ENCODE measurements at regions not wholly inside any gene's neighbourhood (a gene's known extent, or its start where the extent isn't known, plus 50 kb on each side); places are given as distances from the start of the nearest gene placed in this dataset.

- H3K27ac ChIP-seq (ENCODE audit: low read depth, low read length), result no peak overlapping the region
- H3K27me3 ChIP-seq (ENCODE audit: control insufficient read depth in 1 of 2, insufficient read depth in 2 of 2, low read length in 2 of 2), result no peaks in the 10 kb centered on the region
- no peaks in the 10 kb centered on the region for H3K4me1 ChIP-seq (ENCODE audit: insufficient read depth, low read length)
- H3K36me3 ChIP-seq (ENCODE audit: insufficient read depth, low read length), result no peaks in the 10 kb centered on the region
- peak overlapping the region in 1 of 2 donors; percentile 60 for H3K4me3 ChIP-seq (ENCODE audit: low read depth in 1 of 2, low read length in 2 of 2)
- no peak overlapping the region for H3K9ac ChIP-seq (ENCODE audit: low read length)
- no peaks in the 10 kb centered on the region for H3K9me3 ChIP-seq (ENCODE audit: low read length)
Observed at GRCh38 chr7:42392826-42393225, 155.8 kb upstream of the GLI3 start.

- Histone ChIP-seq H3K4me1 (ENCODE audit: insufficient read depth, low read length) (no peaks in the 10 kb centered on the region), H3K4me3 (ENCODE audit: low read depth in 1 of 2, low read length in 2 of 2) (no peak overlapping the region), H3K9me3 (ENCODE audit: low read length) (no peaks in the 10 kb centered on the region), H3K27ac (ENCODE audit: low read depth, low read length) (no peak overlapping the region), H3K9ac (ENCODE audit: low read length) (no peak overlapping the region), H3K36me3 (ENCODE audit: insufficient read depth, low read length) (no peaks in the 10 kb centered on the region), H3K27me3 (ENCODE audit: control insufficient read depth in 1 of 2, insufficient read depth in 2 of 2, low read length in 2 of 2) (no peaks in the 10 kb centered on the region)
Observed at GRCh38 chr7:42389697-42390096, 152.7 kb upstream of the GLI3 start.

- no peak overlapping the region for H3K9ac ChIP-seq (ENCODE audit: low read length)
- H3K4me1 ChIP-seq (ENCODE audit: insufficient read depth, low read length), result no peaks in the 10 kb centered on the region
- no peaks in the 10 kb centered on the region for H3K36me3 ChIP-seq (ENCODE audit: insufficient read depth, low read length)
- no peaks in the 10 kb centered on the region for H3K9me3 ChIP-seq (ENCODE audit: low read length)
- no peak overlapping the region for H3K27ac ChIP-seq (ENCODE audit: low read depth, low read length)
- H3K27me3 ChIP-seq (ENCODE audit: control insufficient read depth in 1 of 2, insufficient read depth in 2 of 2, low read length in 2 of 2), result no peaks in the 10 kb centered on the region
- no peak overlapping the region for H3K4me3 ChIP-seq (ENCODE audit: low read depth in 1 of 2, low read length in 2 of 2)
Observed at GRCh38 chr7:42385912-42386311, 148.9 kb upstream of the GLI3 start.

GRCh38 chr7:42381161-42381560 lies 144.2 kb upstream of the GLI3 start:
- H3K27me3 ChIP-seq (ENCODE audit: control insufficient read depth in 1 of 2, insufficient read depth in 2 of 2, low read length in 2 of 2), result no peaks in the 10 kb centered on the region
- H3K9me3 ChIP-seq (ENCODE audit: low read length), result no peaks in the 10 kb centered on the region
- no peak overlapping the region for H3K27ac ChIP-seq (ENCODE audit: low read depth, low read length)
- H3K36me3 ChIP-seq (ENCODE audit: insufficient read depth, low read length), result no peaks in the 10 kb centered on the region
- H3K9ac ChIP-seq (ENCODE audit: low read length), result no peak overlapping the region
- H3K4me3 ChIP-seq (ENCODE audit: low read depth in 1 of 2, low read length in 2 of 2), result no peak overlapping the region
- no peaks in the 10 kb centered on the region for H3K4me1 ChIP-seq (ENCODE audit: insufficient read depth, low read length)

GRCh38 chr7:42380401-42380800 lies 143.4 kb upstream of the GLI3 start:
- no peak overlapping the region for H3K4me3 ChIP-seq (ENCODE audit: low read depth in 1 of 2, low read length in 2 of 2)
- no peaks in the 10 kb centered on the region for H3K27me3 ChIP-seq (ENCODE audit: control insufficient read depth in 1 of 2, insufficient read depth in 2 of 2, low read length in 2 of 2)
- H3K9ac ChIP-seq (ENCODE audit: low read length), result no peak overlapping the region
- H3K9me3 ChIP-seq (ENCODE audit: low read length), result no peaks in the 10 kb centered on the region
- H3K36me3 ChIP-seq (ENCODE audit: insufficient read depth, low read length), result no peaks in the 10 kb centered on the region
- no peaks in the 10 kb centered on the region for H3K4me1 ChIP-seq (ENCODE audit: insufficient read depth, low read length)
- H3K27ac ChIP-seq (ENCODE audit: low read depth, low read length), result no peak overlapping the region

GRCh38 chr7:42378149-42378548 lies 141.1 kb upstream of the GLI3 start:
- H3K9me3 ChIP-seq (ENCODE audit: low read length), result no peaks in the 10 kb centered on the region
- H3K27ac ChIP-seq (ENCODE audit: low read depth, low read length), result no peak overlapping the region
- no peak overlapping the region for H3K4me3 ChIP-seq (ENCODE audit: low read depth in 1 of 2, low read length in 2 of 2)
- no peaks in the 10 kb centered on the region for H3K36me3 ChIP-seq (ENCODE audit: insufficient read depth, low read length)
- H3K27me3 ChIP-seq (ENCODE audit: control insufficient read depth in 1 of 2, insufficient read depth in 2 of 2, low read length in 2 of 2), result no peaks in the 10 kb centered on the region
- H3K9ac ChIP-seq (ENCODE audit: low read length), result no peak overlapping the region
- H3K4me1 ChIP-seq (ENCODE audit: insufficient read depth, low read length), result peaks cover 2% of the 10 kb centered on the region

- no peak overlapping the region for H3K4me3 ChIP-seq (ENCODE audit: low read depth in 1 of 2, low read length in 2 of 2)
Observed at GRCh38 chr7:42373285-42373684, 136.3 kb upstream of the GLI3 start.

GRCh38 chr7:42372479-42372878 lies 135.5 kb upstream of the GLI3 start:
- H3K4me1 ChIP-seq (ENCODE audit: insufficient read depth, low read length), result peaks cover 4% of the 10 kb centered on the region
- no peak overlapping the region for H3K27ac ChIP-seq (ENCODE audit: low read depth, low read length)
- no peaks in the 10 kb centered on the region for H3K27me3 ChIP-seq (ENCODE audit: control insufficient read depth in 1 of 2, insufficient read depth in 2 of 2, low read length in 2 of 2)
- no peak overlapping the region for H3K9ac ChIP-seq (ENCODE audit: low read length)
- H3K36me3 ChIP-seq (ENCODE audit: insufficient read depth, low read length), result no peaks in the 10 kb centered on the region
- no peaks in the 10 kb centered on the region for H3K9me3 ChIP-seq (ENCODE audit: low read length)
- H3K4me3 ChIP-seq (ENCODE audit: low read depth in 1 of 2, low read length in 2 of 2), result no peak overlapping the region

More at GRCh38 chr7:42373285-42373684, 136.3 kb upstream of the GLI3 start:
- Histone ChIP-seq H3K9ac (ENCODE audit: low read length) (no peak overlapping the region), H3K27ac (ENCODE audit: low read depth, low read length) (no peak overlapping the region), H3K27me3 (ENCODE audit: control insufficient read depth in 1 of 2, insufficient read depth in 2 of 2, low read length in 2 of 2) (no peaks in the 10 kb centered on the region), H3K9me3 (ENCODE audit: low read length) (no peaks in the 10 kb centered on the region), H3K36me3 (ENCODE audit: insufficient read depth, low read length) (no peaks in the 10 kb centered on the region), H3K4me1 (ENCODE audit: insufficient read depth, low read length) (peaks cover 4% of the 10 kb centered on the region)

GRCh38 chr7:42359946-42360345 lies 122.9 kb upstream of the GLI3 start:
- no peak overlapping the region for H3K4me3 ChIP-seq (ENCODE audit: low read depth in 1 of 2, low read length in 2 of 2)
- no peaks in the 10 kb centered on the region for H3K9me3 ChIP-seq (ENCODE audit: low read length)
- no peaks in the 10 kb centered on the region for H3K4me1 ChIP-seq (ENCODE audit: insufficient read depth, low read length)
- H3K27ac ChIP-seq (ENCODE audit: low read depth, low read length), result no peak overlapping the region
- no peak overlapping the region for H3K9ac ChIP-seq (ENCODE audit: low read length)
- H3K36me3 ChIP-seq (ENCODE audit: insufficient read depth, low read length), result no peaks in the 10 kb centered on the region
- no peaks in the 10 kb centered on the region for H3K27me3 ChIP-seq (ENCODE audit: control insufficient read depth in 1 of 2, insufficient read depth in 2 of 2, low read length in 2 of 2)

GRCh38 chr7:42351316-42351935 lies 114.4 kb upstream of the GLI3 start:
- Histone ChIP-seq H3K36me3 (ENCODE audit: insufficient read depth, low read length) (no peaks in the 10 kb centered on the region), H3K9ac (ENCODE audit: low read length) (no peak overlapping the region), H3K27me3 (ENCODE audit: control insufficient read depth in 1 of 2, insufficient read depth in 2 of 2, low read length in 2 of 2) (no peaks in the 10 kb centered on the region), H3K4me3 (ENCODE audit: low read depth in 1 of 2, low read length in 2 of 2) (no peak overlapping the region), H3K9me3 (ENCODE audit: low read length) (no peaks in the 10 kb centered on the region), H3K4me1 (ENCODE audit: insufficient read depth, low read length) (peaks cover 39% of the 10 kb centered on the region), H3K27ac (ENCODE audit: low read depth, low read length) (no peak overlapping the region)

GRCh38 chr7:42350801-42351200 lies 113.8 kb upstream of the GLI3 start:
- no peak overlapping the region for H3K4me3 ChIP-seq (ENCODE audit: low read depth in 1 of 2, low read length in 2 of 2)
- no peaks in the 10 kb centered on the region for H3K27me3 ChIP-seq (ENCODE audit: control insufficient read depth in 1 of 2, insufficient read depth in 2 of 2, low read length in 2 of 2)
- H3K36me3 ChIP-seq (ENCODE audit: insufficient read depth, low read length), result no peaks in the 10 kb centered on the region
- H3K9me3 ChIP-seq (ENCODE audit: low read length), result no peaks in the 10 kb centered on the region
- peaks cover 39% of the 10 kb centered on the region for H3K4me1 ChIP-seq (ENCODE audit: insufficient read depth, low read length)
- H3K27ac ChIP-seq (ENCODE audit: low read depth, low read length), result no peak overlapping the region
- no peak overlapping the region for H3K9ac ChIP-seq (ENCODE audit: low read length)

GRCh38 chr7:42348631-42349030 lies 111.6 kb upstream of the GLI3 start:
- H3K9me3 ChIP-seq (ENCODE audit: low read length), result no peaks in the 10 kb centered on the region
- no peak overlapping the region for H3K27ac ChIP-seq (ENCODE audit: low read depth, low read length)
- no peaks in the 10 kb centered on the region for H3K27me3 ChIP-seq (ENCODE audit: control insufficient read depth in 1 of 2, insufficient read depth in 2 of 2, low read length in 2 of 2)
- no peak overlapping the region for H3K4me3 ChIP-seq (ENCODE audit: low read depth in 1 of 2, low read length in 2 of 2)
- peaks cover 39% of the 10 kb centered on the region for H3K4me1 ChIP-seq (ENCODE audit: insufficient read depth, low read length)
- no peaks in the 10 kb centered on the region for H3K36me3 ChIP-seq (ENCODE audit: insufficient read depth, low read length)
- H3K9ac ChIP-seq (ENCODE audit: low read length), result no peak overlapping the region
